GM12878 (cell line): ENCODE measurements at regions not wholly inside any gene's neighbourhood (a gene's known extent, or its start where the extent isn't known, plus 50 kb on each side); places are given as distances from the start of the nearest gene placed in this dataset.

Source experiments
- ATAC-seq: fragments of 200-7000 bp; cut with Tn5 transposase; 3 replicates; pipeline ENCODE4 v1.9.1; 2020; ENCODE audit warnings: mild to moderate bottlenecking, moderate library complexity
- BruUV-seq: library from RNA; stranded (reverse); fragments of 400-500 nt; replicated peaks from 2 replicates; lab custom pipeline; 2021; lab: Mats Ljungman, UMichigan
- CTCF ChIA-PET: fragments of 300-600 bp; sonication (Branson Sonifier 250); formaldehyde crosslinking; extraction: SDS; loops from one replicate; lab custom pipeline; 2021; ENCODE audit warnings: inconsistent platforms; lab: Yijun Ruan, JAX
- POLR2A ChIA-PET: fragments of 350-600 bp; formaldehyde crosslinking; extraction: SDS; loops from one replicate; lab custom pipeline; 2021; ENCODE audit warnings: inconsistent platforms; lab: Charles Lee
- RAD21 ChIA-PET: fragments of 300-600 bp; sonication (Branson Sonifier 250); formaldehyde crosslinking; loops from one replicate; lab custom pipeline; 2023; ENCODE audit warnings: antibody characterized with exemption; ENCODE audit not compliant: unreplicated experiment; lab: Charles Lee
- SMC1A ChIA-PET: fragments of 300-600 bp; sonication (Branson Sonifier 250); formaldehyde crosslinking; loops from one replicate; lab custom pipeline; 2023; ENCODE audit not compliant: unreplicated experiment, uncharacterized antibody; lab: Charles Lee
- DNase-seq: peaks from one replicate; pipeline ENCODE4 v3.0.0-alpha.2; 2011; ENCODE audit warnings: low read depth, low spot score
- FAIRE-seq: peaks from 3 replicates; lab custom pipeline; 2011; peaks lifted over from hg19 to GRCh38; lab: Jason Lieb, UNC
- H2AFZ ChIP-seq: 2 replicates; pipeline ENCODE4 v1.6.0; 2011; ENCODE audit warnings: low read depth, low read length, control low read depth; ENCODE audit not compliant: control insufficient read depth
- H3K27ac ChIP-seq: 2 replicates; pipeline ENCODE4 v1.5.1; 2011; ENCODE audit warnings: control low read depth; ENCODE audit not compliant: control insufficient read depth, insufficient read depth
- H3K27me3 ChIP-seq, 2 experiments: replicated peaks in 1 of 2; 2 replicates each; pipeline versions ENCODE4 v1.6.0 to v1.6.1; 2011; ENCODE audit warnings: low read length in 1 of 2; ENCODE audit not compliant: control insufficient read depth in 2 of 2, insufficient read depth in 2 of 2
- H3K36me3 ChIP-seq, 2 experiments: 2 replicates each; pipeline ENCODE4 v1.5.1; 2011; ENCODE audit warnings: low read length in 1 of 2; ENCODE audit not compliant: control insufficient read depth in 2 of 2, insufficient read depth in 2 of 2
- H3K4me1 ChIP-seq: 2 replicates; pipeline ENCODE4 v1.6.1; 2011; ENCODE audit warnings: mild to moderate bottlenecking, low read length, moderate library complexity, mixed read lengths; ENCODE audit not compliant: control insufficient read depth, insufficient read depth
- H3K4me2 ChIP-seq: 2 replicates; pipeline ENCODE4 v1.6.0; 2011; ENCODE audit warnings: control low read depth; ENCODE audit not compliant: control insufficient read depth, insufficient read depth
- H3K4me3 ChIP-seq: fragments of 200-600 bp; sonication (generic); 2 replicates; pipeline ENCODE4 v1.5.1; 2016
- H3K79me2 ChIP-seq: 2 replicates; pipeline ENCODE4 v1.6.0; 2011; ENCODE audit warnings: low read length; ENCODE audit not compliant: control insufficient read depth, insufficient read depth
- H3K9ac ChIP-seq: 2 replicates; pipeline ENCODE4 v1.8.0; 2011; ENCODE audit warnings: low read length, control low read depth, mixed read lengths; ENCODE audit not compliant: control insufficient read depth, insufficient read depth
- H3K9me3 ChIP-seq: replicated peaks from 3 replicates; pipeline ENCODE4 v1.5.1; 2011; ENCODE audit warnings: mild to moderate bottlenecking, low read length; ENCODE audit not compliant: control insufficient read depth, insufficient read depth
- H4K20me1 ChIP-seq: 2 replicates; pipeline ENCODE4 v1.6.0; 2011; ENCODE audit not compliant: control insufficient read depth, insufficient read depth
- CEBPB ChIP-seq, 2 experiments: fragments of 150-350 bp in 1 of 2; IDR thresholded peaks; 2 replicates each; pipeline ENCODE4 v1.6.1; 2012 to 2014; ENCODE audit warnings: low read depth in 2 of 2, low read length in 2 of 2, borderline replicate concordance in 1 of 2, inconsistent platforms in 1 of 2
- EGR1 ChIP-seq, 2 experiments: IDR thresholded peaks; 1 replicate in 1 of 2; 2 replicates in 1 of 2; pipeline ENCODE4 v1.6.1; 2011 to 2012; ENCODE audit warnings: low read depth in 2 of 2, low read length in 2 of 2, borderline replicate concordance in 1 of 2, mild to moderate bottlenecking in 1 of 2, moderate library complexity in 1 of 2
- POLR2AphosphoS2 ChIP-seq: IDR thresholded peaks from 2 replicates; pipeline ENCODE4 v1.6.1; 2011; ENCODE audit warnings: low read depth, mild to moderate bottlenecking, low read length, improper control_type of control experiment, moderate library complexity
- POU2F2 ChIP-seq: IDR thresholded peaks from 3 replicates; pipeline ENCODE4 v1.6.1; 2011; ENCODE audit warnings: low read depth, mild to moderate bottlenecking, low read length, borderline replicate concordance
- SUPT20H ChIP-seq: IDR thresholded peaks from 2 replicates; pipeline ENCODE4 v1.6.1; 2011; ENCODE audit warnings: low read depth, mild to moderate bottlenecking, low read length, moderate library complexity, borderline replicate concordance; ENCODE audit not compliant: control insufficient read depth
- ZNF207 ChIP-seq: fragments of 450-650 bp; IDR thresholded peaks from 2 replicates; pipeline ENCODE4 v1.6.1; 2014; ENCODE audit warnings: antibody characterized with exemption, mild to moderate bottlenecking, borderline replicate concordance
- whole genome bisulfite sequencing: methylation state at CpG from one replicate; pipeline ENCODE4 v1.1.6; 2016; ENCODE audit warnings: low lambda C conversion rate; ENCODE audit not compliant: insufficient replicate concordance, insufficient coverage; ENCODE audit errors: missing lambda C conversion rate; 5-methylcytosine and 5-hydroxymethylcytosine counted together
- in situ Hi-C: fragments of 300-500 bp; cut with MboI; formaldehyde crosslinking; loops from 9 replicates; pipeline ENCODE4 v1.14.3; 2018; ENCODE audit warnings: mixed read lengths
- intact Hi-C: fragments of 100-400 bp; cut with micrococcal nuclease; formaldehyde crosslinking; loops from one replicate; pipeline ENCODE4 v1.14.2; 2022; ENCODE audit not compliant: unreplicated experiment
- TF ChIP-seq, protein P1 (sequence below), 3 experiments: IDR thresholded peaks in 2 of 3; conservative IDR thresholded peaks in 1 of 3; 2 replicates each; pipeline ENCODE4 v1.5.1; 2011; ENCODE audit warnings: low read depth in 3 of 3, low read length in 3 of 3, mild to moderate bottlenecking in 3 of 3, control low read depth in 2 of 3, moderate library complexity in 2 of 3, inconsistent platforms in 1 of 3, mixed read lengths in 1 of 3; ENCODE audit not compliant: control insufficient read depth in 2 of 3, insufficient read depth in 1 of 3; ENCODE audit errors: extremely low read depth in 1 of 3
- TF ChIP-seq, protein P2 (sequence below): IDR thresholded peaks from 2 replicates; pipeline ENCODE4 v1.6.1; 2012; ENCODE audit warnings: low read depth, low read length, improper control_type of control experiment

DNA sequence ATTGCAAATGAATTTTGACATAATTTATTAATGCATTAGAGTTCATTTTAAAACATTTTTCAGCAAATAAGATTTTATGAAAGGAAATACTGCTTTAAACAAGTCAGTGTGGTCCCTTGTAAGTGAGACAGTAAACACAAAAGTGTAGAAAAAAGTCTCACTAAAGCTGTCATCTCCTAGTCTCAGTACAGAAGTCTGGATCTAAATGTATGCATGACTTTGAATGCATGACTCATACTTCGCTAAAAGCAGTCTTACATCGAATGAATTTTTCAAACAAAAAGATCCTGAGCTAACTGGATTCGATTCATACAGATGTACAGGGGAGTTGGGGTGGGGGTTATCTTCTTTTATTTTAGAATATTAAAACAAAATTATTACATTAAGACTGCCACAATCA lies 207.4 kb upstream of the VCX start:
- WGBS: 6% methylated on average over 3 of the region's 3 CpGs
- intact Hi-C loops: no loop called here
- CTCF ChIA-PET: no interaction called here
- Histone ChIP-seq H3K27me3 (no peaks in the 10 kb centered on the region), H3K4me2 (no peak overlapping the region), H4K20me1 (no peaks in the 10 kb centered on the region)
- no peak for TF ChIP-seq ZNF207
- TF ChIP-seq SUPT20H: no peak
- TF ChIP-seq CEBPB (IDR thresholded peaks at IDR 0.05; ENCODE audit: borderline replicate concordance in 1 of 2, low read depth in 2 of 2, low read length in 2 of 2): no peak
- no peak for TF ChIP-seq EGR1 (IDR thresholded peaks at IDR 0.05; ENCODE audit: borderline replicate concordance in 1 of 2, low read depth in 2 of 2, low read length in 2 of 2)
- TF ChIP-seq, protein P1, sequence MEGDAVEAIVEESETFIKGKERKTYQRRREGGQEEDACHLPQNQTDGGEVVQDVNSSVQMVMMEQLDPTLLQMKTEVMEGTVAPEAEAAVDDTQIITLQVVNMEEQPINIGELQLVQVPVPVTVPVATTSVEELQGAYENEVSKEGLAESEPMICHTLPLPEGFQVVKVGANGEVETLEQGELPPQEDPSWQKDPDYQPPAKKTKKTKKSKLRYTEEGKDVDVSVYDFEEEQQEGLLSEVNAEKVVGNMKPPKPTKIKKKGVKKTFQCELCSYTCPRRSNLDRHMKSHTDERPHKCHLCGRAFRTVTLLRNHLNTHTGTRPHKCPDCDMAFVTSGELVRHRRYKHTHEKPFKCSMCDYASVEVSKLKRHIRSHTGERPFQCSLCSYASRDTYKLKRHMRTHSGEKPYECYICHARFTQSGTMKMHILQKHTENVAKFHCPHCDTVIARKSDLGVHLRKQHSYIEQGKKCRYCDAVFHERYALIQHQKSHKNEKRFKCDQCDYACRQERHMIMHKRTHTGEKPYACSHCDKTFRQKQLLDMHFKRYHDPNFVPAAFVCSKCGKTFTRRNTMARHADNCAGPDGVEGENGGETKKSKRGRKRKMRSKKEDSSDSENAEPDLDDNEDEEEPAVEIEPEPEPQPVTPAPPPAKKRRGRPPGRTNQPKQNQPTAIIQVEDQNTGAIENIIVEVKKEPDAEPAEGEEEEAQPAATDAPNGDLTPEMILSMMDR (IDR thresholded peaks at IDR 0.05 in 2 of 3, conservative IDR thresholded peaks at IDR 0.05 in 1 of 3; ENCODE audit: control insufficient read depth in 2 of 3, extremely low read depth in 1 of 3, insufficient read depth in 1 of 3, low read depth in 3 of 3, low read length in 3 of 3): no peak
- TF ChIP-seq, protein P2, sequence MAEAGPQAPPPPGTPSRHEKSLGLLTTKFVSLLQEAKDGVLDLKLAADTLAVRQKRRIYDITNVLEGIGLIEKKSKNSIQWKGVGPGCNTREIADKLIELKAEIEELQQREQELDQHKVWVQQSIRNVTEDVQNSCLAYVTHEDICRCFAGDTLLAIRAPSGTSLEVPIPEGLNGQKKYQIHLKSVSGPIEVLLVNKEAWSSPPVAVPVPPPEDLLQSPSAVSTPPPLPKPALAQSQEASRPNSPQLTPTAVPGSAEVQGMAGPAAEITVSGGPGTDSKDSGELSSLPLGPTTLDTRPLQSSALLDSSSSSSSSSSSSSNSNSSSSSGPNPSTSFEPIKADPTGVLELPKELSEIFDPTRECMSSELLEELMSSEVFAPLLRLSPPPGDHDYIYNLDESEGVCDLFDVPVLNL: no peak
- no peak for TF ChIP-seq POU2F2
- no peak for TF ChIP-seq POLR2AphosphoS2
- TF ChIP-seq, all 136 proteins: peak for 0
- FAIRE-seq: no peak
- Histone ChIP-seq H3K27ac (no peak overlapping the region), H3K79me2 (no peaks in the 10 kb centered on the region), H3K4me3 (no peak overlapping the region), H3K9ac (no peak overlapping the region), H3K9me3 (no peaks in the 10 kb centered on the region), H2AFZ (no peak overlapping the region), H3K36me3 (no peaks in the 10 kb centered on the region), H3K4me1 (no peaks in the 10 kb centered on the region)
- SMC1A ChIA-PET: no interaction called here
- ATAC-seq: no peak
- BruUV-seq: no TSS peak
- no peak for DNase-seq
- RAD21 ChIA-PET: no interaction called here
- in situ Hi-C loops: no loop called here
- POLR2A ChIA-PET: interaction anchor here (0.7 kb wide), 1 partner anchor 14 kb away, joined by 5 read pairs; no protein-coding TSS in a partner anchor
